NCI-H460 (cell line): ENCODE measurements at regions not wholly inside any gene's neighbourhood (a gene's known extent, or its start where the extent isn't known, plus 50 kb on each side); places are given as distances from the start of the nearest gene placed in this dataset.
"Not testable (repeated sequence)": the region's sequence is repeated elsewhere in the genome, so short reads cannot be mapped to it uniquely, and the experiment has no call there.

ENCODE experiments used
- DNase-seq: peaks from one replicate; pipeline ENCODE4 v3.0.0-alpha.2; 2016; ENCODE audit warnings: low read depth; ENCODE audit errors: extremely low read depth

DNA sequence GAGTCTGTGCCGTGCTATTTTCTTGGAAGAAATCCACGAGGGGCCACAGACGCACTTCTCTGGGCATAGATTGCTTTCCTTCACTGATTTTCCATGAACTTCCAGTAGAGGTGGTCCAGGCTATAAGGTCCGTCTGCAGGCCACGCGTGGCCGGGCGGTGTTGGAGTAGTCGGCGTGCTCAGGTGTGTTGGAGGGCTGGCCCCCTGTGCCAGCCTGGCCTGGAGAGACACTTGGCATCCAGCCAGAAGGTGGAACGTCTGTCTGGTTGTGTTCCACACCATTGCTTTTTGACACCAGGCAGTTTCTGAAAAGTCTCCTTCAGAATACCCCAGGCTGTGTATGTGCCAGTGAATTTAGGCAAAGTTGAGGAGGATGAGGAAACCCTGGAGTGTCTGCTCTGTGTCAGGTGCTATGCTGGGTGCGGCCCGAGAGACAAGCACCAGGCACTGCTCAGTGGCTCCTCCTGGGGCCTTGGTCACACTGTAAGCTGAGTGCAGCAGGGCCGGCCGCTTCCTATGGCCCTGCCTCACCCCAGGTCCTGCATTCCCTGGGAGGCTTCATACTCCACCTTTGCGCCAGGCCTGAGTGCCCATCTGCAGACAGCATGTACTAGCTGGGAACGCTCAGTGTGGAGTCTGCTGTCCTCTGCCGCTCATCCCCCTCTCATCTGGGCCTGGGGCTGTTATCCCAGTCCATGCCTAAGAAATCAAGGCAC lies 52.1 kb upstream of the TAMM41 start:
- DNase-seq, result no peak

DNA sequence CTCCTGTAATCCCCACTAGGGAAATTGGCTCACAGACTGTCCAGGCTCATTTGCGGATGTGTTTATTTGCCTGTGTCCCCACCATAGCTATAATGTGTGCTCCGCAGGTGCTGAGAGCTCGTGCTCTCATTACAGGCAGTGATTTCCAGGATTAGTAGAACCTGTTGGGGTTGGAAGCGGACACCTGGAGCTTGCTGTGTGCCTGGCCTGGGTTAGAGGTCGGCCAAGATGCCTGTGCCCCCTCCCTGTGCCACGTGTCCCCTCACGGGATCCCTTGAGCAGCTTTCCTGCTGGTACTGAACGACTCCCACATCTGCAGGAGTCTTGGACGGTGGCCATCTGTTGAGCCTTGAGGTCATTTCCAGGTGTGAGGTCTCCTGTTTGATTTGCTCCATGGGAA lies 52.7 kb upstream of the TAMM41 start:
- not testable (repeated sequence) for DNase-seq

DNA sequence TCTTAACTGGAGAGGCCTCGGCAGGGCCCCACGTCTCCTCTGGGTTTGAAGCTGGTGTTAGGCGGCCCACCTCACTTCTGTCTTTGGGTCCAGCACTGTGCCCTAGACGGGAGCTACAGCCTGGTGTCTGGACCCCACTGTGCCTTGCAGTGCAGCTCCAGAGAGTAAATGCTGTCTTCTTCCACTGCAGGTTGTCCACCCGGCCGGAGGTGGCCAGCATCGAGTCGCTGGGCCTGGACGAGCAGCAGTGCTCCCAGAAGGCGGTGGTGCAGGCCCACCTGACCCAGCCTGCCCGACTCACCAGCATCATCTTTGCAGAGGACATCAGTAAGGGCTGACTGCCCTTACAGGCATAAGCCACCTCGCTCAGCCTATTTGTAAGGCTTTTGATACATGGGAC lies 53.1 kb upstream of the TAMM41 start:
- DNase-seq, result no peak

DNA sequence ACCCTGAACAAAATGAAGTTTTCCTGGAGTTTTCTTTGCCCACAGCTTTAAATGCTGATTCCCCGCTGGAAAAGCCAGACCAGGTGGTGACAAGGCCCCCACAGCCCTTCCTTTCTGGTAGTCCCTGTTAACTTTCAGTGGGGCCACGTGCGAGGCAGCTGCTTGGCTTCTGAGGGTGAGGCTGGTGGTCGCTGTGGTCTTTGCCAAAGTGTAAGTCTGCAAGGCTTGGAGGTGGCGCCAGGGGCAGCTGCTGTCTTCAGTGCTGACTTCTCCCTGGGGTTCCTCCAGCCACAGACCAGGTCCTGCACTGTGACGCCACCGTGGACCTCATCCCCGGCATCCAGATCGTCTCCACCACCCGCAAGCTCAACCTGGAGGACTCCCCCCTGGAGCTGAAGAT lies 54.1 kb upstream of the TAMM41 start:
- no peak for DNase-seq

DNA sequence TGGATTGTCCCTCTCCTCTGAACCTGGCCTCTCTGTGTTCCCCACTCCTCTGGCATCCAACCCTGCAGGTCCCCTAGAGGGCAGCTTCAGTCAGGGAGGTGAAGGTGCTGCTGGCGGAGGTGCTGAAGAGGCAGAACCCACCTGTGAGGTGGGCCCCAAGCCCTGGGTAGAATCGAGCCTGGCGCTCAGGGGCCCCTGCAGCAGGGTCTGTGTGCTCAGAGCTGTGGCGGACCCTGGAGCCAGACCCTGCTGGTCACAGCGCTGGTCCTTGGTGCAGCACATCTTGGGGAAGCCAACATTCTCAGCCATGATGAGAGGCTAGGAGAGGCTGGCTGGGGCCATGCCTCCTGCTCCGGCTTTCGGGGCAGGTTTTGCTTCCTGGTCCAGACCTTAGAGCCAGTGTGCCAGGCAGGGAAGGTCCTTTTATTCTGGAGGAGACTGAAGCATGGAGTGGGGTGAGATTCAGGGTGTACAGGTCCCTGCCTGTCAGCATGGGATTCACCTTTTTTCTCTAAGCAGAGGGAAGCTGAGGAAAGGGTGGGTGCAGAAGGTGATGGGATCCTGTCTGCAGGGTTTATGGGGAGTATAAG lies 54.7 kb upstream of the TAMM41 start:
- no peak for DNase-seq

DNA sequence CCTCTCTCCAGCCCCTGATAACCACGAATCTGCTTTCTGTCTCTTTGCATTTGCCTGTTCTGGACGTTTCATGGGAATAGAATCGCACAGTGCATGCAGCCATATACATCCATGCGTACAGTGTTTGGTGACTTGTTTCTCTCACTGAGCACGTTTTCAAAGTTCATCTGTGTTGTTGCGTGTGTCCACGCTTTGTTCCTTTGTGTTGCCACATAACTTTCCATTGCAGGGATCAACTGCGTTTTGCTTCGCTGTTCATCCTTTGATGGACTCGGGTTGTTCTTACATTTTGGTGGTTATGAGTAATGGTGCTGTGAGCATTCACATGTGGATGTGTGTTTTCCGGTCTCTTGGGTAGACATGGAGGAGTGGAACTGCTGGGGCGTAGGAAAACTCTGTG lies 56.4 kb upstream of the TAMM41 start:
- DNase-seq, result no peak

DNA sequence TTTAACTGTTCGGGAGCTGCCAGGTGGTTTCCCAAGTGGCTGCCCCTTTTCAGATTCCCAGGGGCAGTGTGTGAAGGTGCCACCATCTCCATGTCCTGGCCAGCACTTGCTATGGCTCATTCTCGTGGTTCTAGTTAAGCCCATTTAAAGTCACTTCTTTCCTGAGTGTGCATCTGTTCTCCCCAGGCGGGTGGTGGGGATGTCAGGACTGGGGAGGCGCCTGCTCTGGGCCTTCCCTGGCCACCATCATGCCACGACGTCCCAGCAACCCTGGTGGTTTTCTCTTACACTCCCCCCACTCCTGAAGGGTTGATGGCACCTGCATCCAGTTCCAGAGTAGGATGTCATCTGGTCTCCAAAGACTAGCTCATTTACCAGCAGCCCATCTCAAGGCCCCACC lies 56.8 kb upstream of the TAMM41 start:
- DNase-seq, result no peak

DNA sequence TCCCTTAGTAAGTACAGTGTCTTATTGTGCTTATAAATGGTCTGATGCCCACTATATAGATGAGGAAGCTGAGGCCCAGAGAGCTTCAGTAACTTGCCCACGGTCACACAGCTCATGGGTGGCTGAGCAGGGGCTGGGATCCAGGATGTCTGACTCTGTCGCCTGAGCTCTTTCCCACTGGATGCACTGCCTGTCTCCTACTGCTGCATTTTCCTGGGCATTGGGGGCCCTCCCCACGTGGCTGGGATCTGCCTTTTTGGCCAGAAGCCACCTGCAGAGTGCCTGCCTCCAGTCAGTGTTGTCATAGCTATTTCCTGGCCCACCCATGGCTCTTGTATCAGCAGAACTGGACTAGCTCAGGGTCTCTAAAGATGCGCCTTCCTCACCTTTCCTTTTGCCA lies 57.5 kb upstream of the TAMM41 start:
- no peak for DNase-seq

DNA sequence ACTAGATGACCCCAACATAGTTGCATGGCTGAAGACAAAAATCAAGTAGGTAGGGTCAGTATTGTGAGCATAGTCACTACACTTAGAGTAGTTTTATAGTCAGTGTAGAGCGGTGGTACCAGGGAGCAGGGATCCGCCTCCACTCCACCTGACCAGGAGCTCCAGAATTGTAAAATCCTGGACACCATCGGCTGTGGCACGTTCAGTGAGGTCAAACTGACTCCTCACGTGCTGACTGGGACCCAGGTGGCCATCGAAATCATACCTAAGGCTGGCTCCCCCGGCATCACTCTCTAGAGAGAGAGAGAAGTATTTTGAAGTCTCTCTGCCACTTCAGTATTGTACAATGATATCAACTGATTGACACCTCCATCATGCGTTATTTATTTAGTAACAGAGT lies 59.7 kb upstream of the TAMM41 start:
- DNase-seq, result no peak

DNA sequence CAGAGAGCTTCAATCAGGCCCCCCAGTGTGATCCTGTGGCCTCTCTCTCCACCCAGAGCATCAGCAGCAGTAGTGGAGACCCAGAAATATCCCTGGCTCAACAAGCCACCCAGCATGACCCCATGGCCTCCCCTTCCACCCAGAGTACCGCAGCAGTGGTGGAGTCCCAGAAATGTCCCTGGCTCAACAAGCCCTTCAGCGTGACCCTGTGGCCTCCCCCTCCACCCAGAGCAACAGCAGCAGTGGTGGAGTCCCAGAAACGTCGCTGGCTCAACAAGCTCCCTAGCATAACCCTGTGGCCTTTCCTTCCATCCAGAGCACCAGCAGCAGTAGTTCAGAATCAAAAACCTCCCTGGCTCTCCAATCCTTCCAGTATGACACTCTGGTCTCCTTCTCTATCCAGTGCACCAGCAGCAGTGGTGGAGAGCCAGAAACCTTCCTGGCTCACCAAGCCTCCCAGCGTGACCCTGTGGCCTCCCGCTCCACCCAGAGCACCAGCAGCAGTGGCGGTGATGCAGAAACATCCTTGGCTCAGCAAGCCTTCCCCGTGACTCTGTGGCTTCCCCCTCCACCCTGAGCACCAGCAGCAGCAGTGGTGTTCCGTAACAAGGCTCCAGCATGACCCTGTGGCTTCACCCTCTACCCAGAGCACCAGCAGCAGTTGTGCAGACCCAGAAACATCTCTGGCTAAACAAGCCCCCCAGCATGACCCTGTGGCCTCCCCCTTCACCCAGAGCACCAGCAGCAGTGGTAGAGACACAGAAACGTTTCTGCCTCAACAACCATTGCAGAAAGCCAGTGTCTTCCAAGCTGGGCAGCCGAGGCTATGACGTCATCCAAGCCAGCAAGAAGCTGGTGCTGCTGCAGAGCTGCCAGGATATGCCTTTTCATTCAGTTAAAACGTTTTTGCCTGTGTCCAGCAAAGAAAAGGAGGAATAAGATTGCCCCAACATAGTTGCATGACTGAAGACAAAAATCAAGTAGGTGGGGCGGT lies 61.3 kb upstream of the TAMM41 start:
- no peak for DNase-seq

DNA sequence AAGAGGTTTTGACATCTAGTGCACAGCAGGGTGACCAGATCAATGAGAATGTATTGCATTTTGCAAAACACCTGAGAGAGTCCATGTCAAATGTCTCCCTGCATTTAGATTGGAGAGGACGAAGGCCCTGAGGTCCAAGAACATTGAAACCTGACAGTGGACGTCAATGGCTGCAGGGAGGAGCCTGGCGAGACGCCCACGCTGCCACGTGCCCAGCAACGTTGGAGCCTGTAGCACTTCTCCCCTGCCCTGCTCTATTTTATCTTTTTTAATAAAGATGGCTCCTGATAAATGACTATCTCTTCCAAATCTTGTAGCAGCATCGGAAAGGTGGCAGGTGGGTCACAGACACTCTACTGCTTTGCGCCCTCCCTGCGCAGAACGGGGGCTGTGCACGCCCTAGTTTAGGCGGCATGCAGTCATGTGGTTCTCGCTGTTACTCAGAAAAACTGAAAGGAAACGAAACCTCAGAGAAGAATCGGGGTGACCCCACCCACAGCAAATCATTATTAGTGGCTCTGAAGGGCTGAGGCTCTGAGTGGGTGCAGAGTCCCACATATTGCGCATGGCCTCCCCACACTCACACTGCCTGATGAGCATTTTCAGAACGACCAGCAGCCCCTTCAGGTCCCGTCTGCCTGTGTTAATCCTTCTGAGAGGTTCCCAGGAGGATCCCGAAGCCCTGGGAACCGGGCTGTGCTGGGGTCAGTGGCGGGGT lies 62.5 kb upstream of the TAMM41 start:
- DNase-seq, result no peak

DNA sequence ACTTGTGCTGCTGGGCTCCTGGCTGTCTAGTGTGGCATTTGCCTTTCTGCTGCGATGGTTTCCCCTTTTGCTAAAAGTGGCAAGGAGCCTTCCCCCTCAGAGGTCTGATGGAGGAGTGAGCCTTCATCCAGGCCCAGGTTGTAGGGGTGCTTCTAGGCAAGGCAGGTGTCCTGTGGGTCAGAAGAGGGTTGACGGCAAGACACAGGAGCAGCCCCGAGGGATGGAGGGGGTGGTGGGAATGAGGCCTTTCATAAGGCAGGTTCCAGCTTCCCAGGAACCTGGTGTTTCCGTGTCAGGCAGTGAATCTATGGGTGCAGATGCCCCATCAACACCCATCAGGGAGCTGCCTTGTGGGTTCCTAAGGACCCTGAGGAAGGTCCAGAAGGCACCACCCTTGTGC lies 63.0 kb upstream of the TAMM41 start:
- DNase-seq, result no peak

DNA sequence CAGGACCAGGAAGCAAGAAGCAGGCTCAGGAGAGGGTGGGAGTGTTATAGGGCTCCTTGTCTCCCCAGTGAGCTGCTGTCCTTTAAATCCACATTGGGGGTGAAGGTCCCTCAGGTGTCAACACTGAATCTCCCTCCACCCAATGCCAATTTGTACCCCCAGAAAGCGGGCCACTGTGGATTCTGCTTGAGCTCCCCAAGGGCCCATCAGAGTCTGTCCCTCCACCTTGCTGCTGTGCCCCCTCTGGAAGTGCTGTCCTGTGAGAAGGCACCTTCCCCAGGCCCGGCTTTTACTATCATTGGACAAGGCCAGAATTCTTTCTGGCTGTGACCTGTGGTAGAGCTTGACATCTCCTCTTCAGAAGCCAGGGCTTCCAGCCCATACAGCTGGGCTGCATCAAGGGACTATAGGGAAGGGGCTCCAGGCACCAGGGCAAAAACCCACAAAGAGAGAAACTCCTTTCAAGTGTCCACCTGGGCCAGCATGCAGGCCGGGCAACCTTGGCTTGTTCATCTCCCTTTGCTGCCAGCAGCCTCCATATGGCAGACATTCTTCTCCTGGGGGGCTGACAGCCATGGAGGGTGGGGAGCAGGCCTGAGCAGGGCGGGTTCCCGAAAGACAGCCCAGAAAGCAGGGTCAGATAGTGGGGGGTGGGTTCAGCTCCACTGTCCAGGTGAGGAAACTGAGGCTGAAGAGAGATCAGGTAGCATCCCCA lies 63.7 kb upstream of the TAMM41 start:
- DNase-seq, result not testable (repeated sequence)

DNA sequence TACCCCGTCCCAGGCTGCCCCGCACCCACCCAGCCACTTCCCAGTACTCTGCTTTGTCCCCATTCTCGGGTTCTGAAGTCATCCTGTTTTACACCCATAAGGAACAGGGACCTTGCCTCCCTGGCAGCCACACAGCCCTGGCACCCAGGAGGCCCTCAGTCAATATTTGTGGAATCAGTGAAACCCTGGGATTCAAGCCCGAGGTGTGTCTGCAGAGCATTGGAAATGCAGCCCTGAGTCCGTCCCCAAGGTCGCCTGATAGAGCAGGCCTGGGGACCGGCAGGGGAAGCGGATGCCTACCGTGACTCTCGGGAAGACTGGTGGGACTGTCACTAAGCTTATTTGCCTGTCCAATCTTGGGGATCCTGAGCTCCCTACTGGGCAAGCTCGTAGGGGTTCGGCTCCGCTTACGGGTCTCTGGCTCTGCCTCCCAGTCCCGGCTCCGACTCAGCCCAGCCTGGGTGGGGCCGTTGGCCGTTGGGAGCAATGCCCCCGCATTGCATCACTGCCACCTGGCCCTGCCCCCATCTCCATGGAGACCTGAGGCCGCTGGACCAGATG lies 64.4 kb upstream of the TAMM41 start:
- DNase-seq, result no peak

DNA sequence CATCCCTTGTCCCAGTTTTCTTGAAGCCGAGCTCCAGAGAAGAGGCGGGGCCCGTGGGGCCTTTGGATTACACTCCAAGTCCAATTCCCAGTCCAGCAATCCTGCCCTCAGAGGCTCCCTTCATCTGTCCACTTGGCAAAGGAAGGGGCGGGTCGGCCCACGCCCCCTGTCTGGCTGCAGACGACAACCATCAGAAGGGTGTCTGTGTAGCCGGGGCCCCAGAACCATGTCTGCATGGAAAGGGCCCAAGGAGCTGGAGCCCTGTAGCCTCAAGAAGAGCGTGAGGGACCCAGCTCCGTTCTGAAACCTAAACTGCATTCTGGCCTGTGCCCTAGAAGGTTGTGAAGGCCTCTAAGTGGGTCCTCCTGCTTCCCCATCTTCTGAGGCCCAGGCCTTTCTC lies 65.2 kb upstream of the TAMM41 start:
- DNase-seq, result not testable (repeated sequence)

DNA sequence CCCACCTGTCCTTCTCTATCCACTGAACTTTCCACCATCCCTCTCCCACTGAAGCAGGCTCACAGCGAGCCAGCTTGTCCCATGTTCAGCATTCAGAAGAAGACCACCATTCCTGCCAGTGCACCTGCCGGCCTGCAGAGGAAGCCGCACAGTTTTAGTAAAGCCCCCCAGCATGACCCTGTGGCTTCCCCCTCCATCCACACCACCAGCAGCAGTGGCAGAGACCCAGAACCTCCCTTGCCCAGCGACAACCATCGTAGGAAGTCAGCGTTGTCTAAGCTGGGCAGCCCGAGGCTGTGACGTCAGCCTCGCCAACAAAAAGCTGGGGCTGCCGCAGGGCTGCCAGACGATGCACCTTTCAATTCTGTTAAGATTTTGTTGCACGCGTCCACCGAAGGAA lies 66.6 kb upstream of the TAMM41 start:
- DNase-seq, result no peak

DNA sequence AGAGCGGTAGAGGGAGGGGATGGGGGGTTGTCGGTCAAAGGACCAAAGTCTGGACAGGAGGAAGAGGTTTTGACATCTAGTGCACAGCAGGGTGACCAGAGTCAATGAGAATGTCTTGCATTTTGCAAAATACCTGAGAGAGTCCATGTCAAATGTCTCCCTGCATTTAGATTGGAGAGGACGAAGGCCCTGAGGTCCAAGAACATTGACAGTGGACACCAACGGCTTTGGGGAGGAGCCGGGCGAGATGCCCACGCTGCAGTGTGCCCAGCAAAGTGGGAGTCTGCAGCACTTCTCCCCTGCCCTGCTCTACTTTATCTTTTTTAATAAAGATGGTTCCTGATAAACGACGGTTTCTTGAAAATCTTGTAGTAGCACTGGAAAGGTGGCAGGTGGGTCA lies 67.4 kb upstream of the TAMM41 start:
- no peak for DNase-seq

DNA sequence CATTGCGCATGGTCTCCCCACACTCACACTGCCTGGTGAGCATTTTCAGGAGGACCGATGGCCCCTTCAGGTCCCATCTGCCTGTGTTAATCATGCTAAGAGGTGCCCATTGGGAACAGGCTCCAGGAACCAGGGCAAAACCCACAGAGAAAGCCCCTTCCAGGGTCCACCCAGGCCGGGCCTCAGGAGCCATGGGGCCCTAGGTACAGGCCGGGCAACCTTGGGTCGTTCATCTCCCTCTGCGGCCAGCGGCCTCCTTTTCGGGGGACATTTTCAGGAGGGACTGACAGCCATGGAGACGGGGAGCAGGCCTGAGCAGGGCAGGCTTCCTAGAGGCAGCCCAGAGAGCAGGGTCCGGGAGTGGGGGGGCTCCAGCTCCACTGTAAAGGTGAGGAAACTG lies 68.0 kb upstream of the TAMM41 start:
- no peak for DNase-seq

DNA sequence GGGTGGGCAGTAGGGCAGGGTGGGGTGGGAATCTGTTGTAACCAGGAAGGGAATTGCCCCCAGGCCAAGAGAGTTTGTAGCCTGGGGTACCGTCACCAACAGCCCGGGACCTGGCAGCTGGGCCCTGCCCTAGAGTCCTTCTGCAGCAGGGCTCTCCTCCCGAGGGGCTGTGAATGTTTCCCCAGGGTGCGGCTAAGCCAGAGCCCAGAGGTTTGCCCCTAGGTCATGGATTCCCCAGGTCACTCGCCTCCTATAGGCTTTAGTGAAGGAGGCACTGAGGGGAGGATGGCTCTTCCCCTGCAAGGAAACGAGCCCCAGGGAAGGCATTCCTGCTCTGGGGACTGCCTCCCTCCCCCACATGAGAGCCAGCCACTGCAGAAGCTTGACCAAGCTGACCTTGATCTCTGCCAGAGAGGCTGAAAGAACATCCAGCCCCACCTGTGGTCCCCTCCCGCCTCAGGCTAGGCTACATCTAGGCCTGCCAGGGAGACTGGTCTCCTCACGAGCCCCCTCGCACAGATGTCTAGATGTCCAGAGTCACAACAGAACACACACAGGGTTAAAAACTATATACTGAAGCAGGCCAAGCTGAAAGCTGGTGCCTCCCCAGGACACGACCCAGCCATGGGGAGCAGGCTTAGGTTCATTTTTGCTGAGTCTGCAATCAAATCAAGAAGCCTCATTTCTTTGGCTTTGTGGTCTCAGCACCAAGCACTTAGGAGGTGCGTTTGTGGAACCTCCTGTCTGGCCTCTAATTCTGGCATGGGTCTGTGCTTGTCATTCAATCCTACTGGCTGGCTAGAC lies 69.1 kb upstream of the TAMM41 start:
- DNase-seq, result no peak
